ENCODE measurements at regions not wholly inside any gene's neighbourhood (a gene's known extent, or its start where the extent isn't known, plus 50 kb on each side); places are given as distances from the start of the nearest gene placed in this dataset.

DNA sequence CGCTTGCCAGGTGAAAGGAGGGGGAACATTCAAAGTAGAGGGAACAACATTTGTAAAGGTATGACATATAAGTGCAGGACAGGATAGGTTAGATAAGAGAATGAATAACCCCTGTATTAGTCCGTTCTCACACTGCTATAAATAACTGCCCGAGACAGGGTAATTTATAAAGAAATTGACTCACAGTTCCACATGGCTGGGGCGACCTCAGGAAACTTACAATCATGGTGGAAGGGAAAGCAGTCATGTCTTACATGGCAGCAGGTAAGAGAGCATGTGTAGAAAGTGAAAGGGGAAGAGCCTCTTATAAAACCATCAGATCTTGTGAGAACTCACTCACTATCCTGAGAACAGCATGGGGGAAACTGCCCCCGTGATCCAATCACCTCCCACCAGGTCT lies 223.8 kb downstream of the SOX9 start:
- no peak for DNase-seq

DNA sequence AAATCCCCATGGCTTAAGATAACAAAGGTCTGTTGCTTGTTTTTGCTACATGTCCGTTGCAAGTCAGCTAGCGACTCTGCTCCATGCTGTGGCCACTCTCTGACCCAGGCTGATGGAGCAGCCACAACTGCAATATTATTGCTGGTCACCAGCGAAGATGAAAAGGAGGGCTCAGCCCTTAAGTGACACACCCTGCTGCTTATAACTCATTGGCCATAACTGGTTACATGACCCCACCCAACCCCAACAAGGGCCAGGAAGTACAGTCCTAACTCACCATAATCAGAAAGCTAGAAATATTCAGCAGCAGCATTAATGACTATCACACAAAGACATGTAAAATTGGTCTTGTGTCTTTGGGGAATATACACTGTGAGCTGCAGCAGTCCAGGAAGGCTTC lies 224.3 kb downstream of the SOX9 start:
- no peak for DNase-seq

DNA sequence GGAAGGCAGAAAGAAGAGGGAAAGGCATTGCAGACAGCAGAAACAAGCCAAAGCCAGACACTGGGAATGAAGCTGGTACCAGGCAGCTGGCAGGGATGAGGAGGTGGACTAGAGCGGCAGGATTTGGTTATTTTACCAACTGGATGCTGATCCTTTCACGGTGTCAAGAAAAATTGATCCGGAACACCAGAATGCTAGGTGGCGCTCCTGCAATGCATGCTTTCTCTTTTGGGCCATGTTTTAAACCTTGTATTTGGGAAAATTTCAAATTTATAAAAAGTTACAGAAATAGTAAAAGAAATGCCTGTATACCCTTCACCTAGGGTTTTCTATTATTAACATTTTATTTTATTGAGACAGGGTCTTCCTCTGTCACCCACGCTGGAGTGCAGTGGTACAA lies 224.7 kb downstream of the SOX9 start:
- DNase-seq, result no peak

DNA sequence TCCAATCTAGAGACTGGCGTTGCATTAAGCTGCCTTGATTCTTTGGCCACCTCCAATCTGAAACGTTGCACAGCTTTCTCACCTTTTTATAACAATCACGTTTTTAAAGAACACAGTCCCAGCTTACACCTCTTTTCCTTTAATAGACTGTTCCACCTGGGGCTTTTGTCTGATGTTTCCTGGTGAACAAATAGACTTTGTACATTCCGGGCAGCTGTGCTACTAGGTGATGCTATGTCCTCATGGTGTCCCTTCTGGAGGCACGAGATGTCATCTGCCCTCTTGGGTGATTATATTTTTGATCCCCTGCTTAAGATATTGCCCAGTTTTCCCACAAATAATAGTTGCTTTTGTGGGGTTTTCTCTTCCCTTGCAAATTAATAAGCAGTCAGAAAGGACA lies 225.5 kb downstream of the SOX9 start:
- DNase-seq, result no peak

DNA sequence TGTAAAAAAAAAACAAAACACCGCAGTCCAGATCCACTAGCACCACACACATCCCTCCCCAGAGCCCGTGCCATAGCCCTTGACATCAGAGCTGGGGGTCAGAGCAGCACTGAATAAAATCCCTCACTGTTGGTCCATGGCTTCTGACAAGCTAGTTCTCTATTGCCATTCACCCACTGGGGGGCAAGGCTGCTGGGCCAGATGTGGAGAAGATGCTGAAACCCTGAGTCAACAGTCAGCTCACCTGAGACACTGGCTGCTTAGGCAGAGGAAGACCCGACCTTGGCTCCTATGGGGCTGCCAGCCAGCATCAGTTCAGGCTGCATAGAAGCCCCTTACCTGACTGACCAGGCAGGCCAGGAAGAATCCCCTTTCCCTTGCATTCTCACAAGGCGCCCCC lies 228.2 kb downstream of the SOX9 start:
- DNase-seq, result no peak

DNA sequence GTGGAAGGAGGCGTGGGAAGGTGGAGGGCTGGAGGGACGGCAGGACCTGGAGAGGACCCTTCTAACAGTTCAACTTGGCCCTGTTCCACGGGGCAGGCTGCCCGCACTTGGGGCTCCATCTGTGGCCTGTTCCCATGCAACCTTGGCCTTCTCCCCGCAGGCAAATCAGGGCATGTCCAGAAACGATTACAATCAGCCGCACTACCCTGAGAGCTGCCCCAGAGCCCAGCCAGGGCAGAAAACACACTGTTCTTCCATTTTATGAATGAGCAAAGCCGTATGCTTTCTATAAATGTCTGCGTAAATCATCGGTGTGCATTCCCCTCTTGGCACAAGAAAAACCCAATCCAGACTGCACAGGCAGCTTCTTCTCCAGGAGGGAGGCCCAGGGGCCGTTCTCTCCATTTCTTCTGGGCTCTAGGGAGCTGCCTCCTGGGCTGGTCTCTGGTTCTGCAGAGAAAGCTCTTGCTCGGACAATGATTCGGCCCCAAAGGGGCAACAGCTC lies 228.7 kb downstream of the SOX9 start:
- DNase-seq, result no peak

DNA sequence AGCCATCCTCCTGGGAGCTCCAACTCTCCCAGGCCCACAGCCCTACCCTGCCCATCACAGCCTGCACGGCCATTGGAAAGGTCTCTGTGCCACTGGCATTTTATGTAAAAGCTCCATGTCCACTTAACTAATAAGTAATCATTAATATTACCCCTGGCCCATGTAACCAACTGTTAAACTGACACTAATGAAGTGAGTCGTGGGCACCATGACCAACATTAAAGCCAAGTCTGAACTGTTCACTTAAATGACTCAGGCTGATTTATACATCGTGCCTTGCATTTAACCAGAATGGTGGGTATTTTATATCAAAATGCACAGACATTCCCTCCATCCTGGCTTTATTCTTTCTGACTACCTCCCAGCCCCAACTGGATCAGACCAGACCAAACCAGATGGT lies 229.3 kb downstream of the SOX9 start:
- DNase-seq, result no peak

DNA sequence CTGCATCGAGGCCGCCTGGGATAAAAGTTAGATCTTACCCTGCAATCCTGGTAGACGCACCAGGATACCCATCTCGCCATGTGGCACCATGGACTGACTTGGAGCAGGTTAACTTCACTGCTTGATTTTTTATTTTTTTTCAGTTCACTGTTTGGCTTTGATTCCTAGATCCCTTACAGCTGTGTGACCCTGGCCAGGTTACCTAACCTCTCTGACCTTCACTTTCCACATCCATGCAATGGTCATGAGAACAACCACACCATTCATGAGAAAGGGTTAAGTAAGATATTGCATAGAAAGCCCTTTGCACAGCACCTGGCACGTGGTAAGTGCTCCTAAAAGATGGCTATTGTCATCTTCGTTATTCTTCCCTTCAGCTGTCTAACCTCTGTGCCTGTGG lies 230.5 kb downstream of the SOX9 start:
- DNase-seq, result no peak

DNA sequence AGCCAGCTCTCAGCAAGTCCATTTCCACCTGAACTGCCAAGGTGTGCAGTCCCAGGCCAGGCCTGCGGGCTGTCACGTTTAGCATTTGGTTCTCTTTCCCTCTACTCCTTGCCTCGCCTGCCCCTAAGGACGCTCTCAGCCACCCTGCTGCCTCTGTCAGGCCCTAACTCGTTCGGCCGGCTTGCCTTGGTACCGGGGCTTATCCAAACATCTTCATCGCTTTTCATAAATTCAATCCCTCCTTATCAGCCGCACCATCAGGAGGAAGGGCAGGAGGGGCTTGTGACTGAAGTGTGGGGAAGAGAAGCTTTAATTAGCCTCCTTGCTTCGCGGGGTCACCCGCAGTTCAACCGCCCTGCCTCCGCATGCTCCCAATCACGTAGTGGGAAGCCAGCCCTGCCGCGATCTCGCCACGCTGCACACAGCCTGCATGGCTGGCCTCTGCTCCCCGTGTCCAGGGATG lies 231.1 kb downstream of the SOX9 start:
- DNase-seq, result no peak

DNA sequence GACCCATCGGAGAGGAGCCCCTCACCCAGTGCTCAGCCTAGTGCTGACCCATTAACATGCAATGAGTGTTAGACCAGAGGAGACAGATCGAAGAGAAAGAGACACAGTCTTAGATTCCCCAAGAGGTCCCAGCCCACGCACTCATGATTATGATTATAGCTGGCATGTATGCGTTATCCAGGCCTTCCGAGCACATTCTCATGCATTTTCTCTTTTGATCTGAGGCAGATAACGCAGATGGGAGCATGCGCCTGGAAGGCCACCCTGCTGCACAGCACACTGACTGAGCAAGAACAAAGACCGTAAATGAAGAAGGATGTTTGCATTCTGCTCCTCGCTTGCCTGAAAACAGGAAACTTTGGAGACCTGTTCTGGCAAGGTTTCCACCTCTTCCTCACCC lies 232.7 kb downstream of the SOX9 start:
- DNase-seq, result no peak

DNA sequence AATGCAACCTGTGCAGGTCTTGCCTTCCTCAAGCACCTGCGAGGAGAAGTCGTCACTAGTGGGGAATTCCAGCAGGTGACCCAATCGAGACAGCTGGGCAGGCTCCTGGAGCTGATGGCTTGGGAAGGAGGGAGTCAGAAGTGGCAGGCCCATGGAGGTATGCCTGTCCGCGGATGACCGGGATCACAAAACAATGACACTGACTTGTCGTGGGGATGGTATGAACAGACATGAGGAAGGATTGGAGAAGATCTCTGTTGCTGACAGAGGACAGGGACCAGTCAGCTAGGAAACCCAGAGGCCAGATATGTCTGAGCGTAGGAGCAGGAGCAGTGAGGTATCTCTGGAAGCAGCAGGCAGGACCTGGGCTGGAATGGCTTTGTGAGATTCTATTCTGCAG lies 233.3 kb downstream of the SOX9 start:
- no peak for DNase-seq

DNA sequence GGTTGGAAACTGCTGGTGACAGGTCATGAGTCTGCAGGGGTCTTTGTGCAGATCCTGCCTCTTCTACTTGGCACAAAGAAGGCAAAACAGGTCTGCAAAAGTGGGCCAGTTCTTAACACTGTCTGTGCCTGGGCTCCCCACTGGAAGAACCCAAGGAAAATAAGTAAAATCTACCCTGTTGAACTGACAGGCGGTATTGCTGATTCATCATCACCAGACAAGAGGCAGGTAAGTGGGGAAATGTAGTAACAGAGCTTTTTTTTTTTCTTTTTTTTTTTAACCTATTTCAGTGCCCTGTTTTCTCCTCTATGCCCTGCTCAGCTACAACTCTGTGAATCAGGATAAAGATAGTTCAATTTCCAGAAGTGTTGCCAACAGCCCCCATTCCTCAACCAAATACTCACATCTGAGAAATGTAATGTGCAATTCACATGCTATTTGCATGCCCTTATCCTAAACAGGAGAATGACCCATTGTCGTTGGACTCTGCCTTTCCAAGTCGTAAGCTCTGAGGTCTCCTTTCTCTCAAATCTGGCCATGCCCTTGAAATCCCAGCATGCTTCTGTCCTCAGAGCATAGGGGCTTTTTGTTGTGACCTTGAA lies 237.0 kb downstream of the SOX9 start:
- no peak for DNase-seq

DNA sequence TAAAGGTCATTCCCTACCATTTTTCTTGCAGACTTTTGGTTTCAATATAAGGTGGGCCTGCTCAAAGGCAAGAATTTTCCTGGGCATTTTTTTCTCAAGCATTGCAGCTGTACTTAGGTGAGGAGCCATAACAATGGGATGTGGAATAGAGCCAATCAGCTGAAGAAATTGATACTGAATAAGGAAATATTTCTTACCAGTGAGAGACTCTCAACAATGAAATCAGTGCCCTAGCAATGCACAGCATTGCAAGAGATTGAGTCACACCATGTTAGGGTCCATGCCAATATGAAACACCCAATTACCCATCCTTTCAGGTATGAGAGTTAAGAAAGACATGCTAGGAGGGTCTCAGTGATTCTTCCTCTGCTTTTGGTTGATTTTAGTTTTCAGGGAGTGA lies 237.6 kb downstream of the SOX9 start:
- DNase-seq, result no peak

DNA sequence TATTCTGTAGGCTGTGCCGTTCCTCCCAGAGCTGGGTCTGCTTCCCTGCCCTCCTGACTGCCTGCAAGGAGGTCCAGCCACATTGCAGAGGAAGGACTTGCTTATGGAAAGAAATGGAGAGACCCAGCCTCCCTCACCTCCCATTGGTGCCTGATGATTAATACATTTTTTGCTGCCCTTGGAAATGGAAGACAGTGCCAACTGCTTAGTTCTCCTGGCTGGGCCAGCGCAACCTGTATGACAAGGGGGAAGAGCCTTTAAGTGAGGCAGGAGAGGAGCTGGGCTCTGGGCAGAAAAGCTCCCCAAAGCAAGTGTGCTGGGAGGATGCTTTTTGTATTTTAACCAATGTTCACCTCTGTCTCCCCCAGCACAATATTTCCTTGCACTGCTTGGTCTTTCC lies 238.5 kb downstream of the SOX9 start:
- DNase-seq, result no peak

DNA sequence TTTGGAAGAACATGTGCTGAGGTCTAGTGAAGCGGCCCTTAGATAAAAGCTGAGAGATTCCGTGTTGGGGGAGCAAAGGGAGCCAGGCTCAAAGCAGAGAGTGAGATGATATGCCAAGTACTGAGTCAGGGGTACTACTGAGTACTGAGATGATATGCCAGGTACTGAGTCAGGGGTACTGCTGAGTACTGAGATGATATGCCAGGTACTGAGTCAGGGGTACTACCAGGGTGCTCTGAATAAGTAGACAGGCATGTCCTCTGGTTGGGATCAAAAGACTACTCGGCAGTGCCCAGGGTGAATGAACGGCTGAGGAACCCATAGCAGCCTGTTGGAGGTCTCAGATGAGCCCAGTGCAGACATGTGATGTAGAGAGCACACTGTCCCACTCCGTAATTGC lies 239.0 kb downstream of the SOX9 start:
- DNase-seq, result no peak

DNA sequence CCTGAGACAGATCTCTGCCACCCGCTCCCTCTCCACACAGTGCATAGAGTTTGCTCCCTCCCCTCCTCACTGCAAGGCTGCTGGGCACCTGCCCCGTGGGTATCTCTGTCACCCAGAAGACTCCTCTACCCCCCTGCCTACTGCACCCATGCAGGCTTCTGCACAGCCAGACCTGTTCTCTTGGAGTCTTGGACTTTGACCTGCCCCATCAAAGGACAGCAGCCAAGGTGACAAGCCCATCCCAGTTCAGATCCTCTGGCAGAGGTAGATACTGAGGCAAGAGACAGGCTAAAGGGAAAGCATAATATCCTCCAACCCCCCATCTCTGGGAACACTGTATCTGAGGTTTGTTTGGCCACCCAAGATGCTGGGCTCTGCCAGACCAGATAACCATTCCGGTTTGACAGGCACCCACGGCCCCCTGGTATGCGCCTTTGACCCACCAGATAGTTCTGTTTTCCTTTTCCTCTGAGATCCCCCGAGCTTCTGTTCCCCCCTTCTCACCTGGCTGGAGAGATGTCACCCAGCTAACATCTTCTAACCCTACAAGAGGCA lies 239.6 kb downstream of the SOX9 start:
- DNase-seq, result no peak

DNA sequence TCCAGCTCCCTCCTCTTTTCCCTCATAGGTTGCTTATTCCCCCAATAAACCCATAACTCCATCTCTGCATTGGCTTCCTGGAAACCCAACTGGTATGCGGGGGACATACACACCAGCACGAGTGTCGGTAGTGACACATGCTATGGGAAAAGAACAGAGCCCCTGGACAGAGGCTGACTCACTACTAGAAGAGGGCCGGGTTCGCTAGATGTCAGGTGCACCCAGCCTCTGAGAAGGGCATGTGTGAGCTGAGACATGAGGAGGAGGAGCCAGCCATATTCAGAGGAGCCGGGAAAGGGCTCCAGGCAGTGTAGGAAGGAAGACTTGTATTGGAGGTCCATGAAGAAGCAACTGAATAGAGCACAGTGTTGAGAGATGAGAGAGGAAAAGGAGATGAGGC lies 241.1 kb downstream of the SOX9 start:
- no peak for DNase-seq

DNA sequence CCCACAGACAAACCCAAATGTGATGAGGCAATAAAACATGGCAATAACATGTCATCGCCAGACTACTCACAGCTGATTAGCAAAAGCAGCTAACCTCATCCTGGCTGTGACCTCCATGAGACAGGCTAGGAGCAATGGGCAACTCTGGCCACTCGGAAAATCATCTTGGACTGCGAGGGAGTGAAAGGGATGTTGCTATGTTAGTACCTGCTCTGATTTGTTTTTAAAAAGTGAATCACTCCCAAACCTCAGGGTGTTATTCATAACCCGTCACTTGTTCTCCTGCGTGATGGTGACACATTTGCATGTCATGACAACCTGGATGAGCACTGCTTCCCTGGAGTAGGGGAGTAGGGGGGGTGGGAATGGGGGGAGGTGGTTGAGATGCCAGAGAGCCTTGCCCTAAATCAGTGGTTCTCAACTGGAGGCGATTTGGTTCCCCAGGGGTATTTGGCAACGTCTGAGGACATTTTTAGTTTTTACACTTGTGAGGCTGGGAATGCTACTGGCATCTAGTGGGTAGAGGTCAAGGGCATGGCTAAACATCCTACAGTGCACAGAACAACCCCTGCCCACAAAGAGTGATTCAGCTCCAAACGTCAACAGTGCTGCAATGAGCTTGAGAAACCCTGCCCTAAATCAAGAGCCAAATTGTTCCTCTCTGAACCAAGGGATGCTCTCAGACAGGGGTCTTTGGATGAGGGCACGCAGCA lies 241.7 kb downstream of the SOX9 start:
- DNase-seq, result no peak

DNA sequence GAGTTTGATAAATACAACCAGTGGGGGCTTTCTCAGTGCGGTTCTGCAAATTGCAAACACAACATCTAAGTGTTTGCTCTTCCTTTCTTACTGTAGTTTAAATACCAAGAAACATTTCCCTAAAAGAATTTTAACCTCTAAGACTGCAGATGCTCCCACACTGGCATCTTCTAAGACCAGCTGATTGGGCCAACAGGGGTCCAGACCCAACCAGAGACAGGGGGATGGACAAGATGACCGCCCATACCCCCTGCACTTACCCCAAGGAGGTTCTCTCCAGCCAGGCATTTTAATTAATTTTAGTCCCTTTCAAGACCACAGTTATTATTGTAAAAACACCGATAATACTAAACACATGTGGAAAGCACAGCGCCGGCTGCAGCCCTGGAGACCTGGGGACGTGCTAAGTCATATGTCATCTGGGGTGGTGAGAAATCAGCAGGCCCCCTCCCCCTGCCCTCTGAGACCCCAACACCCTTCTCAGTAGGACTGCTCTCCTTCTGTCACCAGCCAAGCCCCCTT lies 242.3 kb downstream of the SOX9 start:
- no peak for DNase-seq

DNA sequence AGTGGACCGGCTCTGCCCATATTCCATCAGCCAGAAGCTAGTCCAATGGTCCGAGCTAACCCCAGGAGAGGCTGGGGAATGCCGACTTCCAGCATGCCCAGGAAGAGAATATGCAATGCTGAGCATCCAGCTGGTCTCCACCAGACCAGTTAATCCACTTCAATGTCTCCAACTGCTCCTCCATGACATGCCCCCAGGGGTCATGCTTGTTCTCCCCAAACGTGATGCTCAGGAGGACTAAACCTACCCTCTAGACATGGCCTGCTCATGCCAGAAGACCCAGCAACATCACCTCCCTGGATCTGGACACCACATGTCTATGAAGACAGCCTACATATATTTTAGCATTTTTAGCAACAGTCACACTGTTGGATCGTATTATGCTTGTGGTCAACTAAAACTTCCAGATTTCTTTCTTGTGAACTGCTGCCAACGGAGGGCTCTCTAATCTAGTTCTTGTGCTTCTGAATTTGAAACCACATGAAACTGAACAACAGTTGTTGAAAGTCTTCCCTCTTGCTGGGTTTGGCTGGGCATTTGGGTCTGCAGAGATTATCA lies 245.1 kb downstream of the SOX9 start:
- no peak for DNase-seq

DNA sequence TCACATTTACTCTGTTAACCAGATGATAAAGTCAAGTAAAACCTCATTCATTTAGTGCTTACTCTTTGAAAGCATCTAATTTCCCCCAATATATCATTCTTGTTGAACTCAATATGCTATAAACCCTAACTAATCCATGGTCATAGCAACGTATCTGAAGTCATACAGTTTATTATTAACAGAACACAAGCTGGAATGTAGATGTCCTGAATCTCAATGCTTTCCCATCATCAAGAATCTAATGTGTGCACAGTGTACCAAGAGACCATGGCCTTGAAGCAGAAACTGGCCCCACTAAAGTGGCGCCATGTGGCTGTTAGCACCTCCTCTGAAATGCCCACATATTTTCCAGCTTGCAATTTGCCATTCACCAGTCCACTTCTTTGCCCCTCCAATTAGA lies 245.8 kb downstream of the SOX9 start:
- no peak for DNase-seq

DNA sequence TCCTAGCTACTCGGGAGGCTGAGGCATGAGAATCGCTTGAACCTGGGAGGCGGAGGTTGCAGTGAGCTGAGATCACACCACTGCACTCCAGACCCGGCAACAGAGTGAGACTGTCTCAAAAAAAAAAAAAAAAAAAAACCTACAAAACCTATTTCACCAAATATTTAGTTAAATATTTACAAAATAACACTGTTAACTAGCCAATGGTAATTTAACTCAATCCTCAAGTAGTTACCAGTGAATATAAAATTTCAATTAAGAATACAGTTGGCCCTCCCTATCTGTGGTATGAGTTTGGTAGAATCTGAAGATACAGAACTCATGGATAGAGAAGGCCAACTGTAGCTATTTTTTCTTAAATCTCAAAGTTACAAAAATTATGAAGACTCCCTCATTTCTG lies 247.4 kb downstream of the SOX9 start:
- DNase-seq, result no peak

DNA sequence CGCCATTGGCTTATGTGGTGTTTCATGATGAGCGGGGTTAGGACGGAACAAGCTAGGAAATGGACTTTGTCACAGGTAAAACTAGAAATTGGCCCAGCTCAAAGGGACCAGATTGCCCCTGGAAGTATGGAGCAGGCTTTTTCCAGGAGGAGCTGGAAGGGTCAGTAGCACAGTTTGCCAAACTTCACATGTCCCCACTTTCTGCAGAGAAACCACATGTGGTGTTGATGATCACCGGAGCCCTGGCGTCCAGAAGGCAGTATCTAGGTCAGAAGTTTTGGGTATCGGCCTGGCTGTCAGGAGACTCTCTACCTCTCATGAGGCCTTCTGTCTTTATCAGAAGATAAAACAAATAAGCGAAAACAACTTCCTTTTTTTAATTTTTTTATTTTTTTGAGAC lies 248.5 kb downstream of the SOX9 start:
- DNase-seq, result no peak

DNA sequence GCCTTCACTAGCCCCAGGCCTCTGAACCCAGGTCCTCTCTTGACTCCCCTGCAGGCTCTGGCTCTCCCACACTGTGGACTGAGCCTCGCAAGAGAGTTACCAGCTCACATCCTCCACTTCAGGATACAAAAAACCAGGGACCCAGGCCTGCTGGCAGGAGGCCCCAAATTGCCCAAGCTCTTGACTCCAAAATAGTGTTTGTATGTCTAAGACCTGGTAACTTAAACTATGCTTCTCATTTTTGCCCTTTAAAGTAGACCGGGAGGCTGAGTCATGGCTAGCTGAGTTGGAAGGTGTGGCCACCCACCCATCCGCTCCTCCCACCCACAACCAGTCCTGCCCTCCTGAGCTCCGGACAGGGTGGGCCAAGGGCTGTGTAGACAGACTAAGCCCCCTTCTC lies 250.0 kb downstream of the SOX9 start:
- no peak for DNase-seq

Data from CD4-positive, alpha-beta T cell treated with Interleukin-1 beta for 1 hour (primary cell).